ENCODE measurements at regions not wholly inside any gene's neighbourhood (a gene's known extent, or its start where the extent isn't known, plus 50 kb on each side); places are given as distances from the start of the nearest gene placed in this dataset.

GRCh38 chr4:179872755-179873154, 2370.4 kb upstream of the TENM3 start:
- no peak for TF ChIP-seq POLR2A (IDR thresholded peaks at IDR 0.05)
- TF ChIP-seq, protein P1, sequence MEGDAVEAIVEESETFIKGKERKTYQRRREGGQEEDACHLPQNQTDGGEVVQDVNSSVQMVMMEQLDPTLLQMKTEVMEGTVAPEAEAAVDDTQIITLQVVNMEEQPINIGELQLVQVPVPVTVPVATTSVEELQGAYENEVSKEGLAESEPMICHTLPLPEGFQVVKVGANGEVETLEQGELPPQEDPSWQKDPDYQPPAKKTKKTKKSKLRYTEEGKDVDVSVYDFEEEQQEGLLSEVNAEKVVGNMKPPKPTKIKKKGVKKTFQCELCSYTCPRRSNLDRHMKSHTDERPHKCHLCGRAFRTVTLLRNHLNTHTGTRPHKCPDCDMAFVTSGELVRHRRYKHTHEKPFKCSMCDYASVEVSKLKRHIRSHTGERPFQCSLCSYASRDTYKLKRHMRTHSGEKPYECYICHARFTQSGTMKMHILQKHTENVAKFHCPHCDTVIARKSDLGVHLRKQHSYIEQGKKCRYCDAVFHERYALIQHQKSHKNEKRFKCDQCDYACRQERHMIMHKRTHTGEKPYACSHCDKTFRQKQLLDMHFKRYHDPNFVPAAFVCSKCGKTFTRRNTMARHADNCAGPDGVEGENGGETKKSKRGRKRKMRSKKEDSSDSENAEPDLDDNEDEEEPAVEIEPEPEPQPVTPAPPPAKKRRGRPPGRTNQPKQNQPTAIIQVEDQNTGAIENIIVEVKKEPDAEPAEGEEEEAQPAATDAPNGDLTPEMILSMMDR (IDR thresholded peaks at IDR 0.05): no peak
